Stimulated activated CD8-positive, alpha-beta memory T cell treated with anti-CD3 and anti-CD28 coated beads, Interleukin-15, amount 100 ng/mL, for 1 hour (primary cell): ENCODE measurements at regions not wholly inside any gene's neighbourhood (a gene's known extent, or its start where the extent isn't known, plus 50 kb on each side); places are given as distances from the start of the nearest gene placed in this dataset.

Source experiments
- DNase-seq: peaks from one replicate; pipeline ENCODE4 v3.0.0-alpha.2; 2020; ENCODE audit warnings: low read depth

- DNase-seq: no peak
These were observed 254.5 kb upstream of the ROPN1 start for GRCh38 chr3:124246376-124246775.

GRCh38 chr3:124246949-124247348 is 255.0 kb upstream of the ROPN1 start:
- no peak for DNase-seq

GRCh38 chr3:124248471-124249028 is 256.6 kb upstream of the ROPN1 start:
- DNase-seq: no peak

- no peak for DNase-seq
These were observed 257.1 kb upstream of the ROPN1 start for GRCh38 chr3:124249038-124249437.

GRCh38 chr3:124250053-124250452 is 258.1 kb upstream of the ROPN1 start:
- no peak for DNase-seq

GRCh38 chr3:124256156-124256555 is 264.2 kb upstream of the ROPN1 start:
- no peak for DNase-seq

- DNase-seq: no peak
These were observed 264.7 kb upstream of the ROPN1 start for GRCh38 chr3:124256599-124256998.

GRCh38 chr3:124257336-124257864 is 265.5 kb upstream of the ROPN1 start:
- no peak for DNase-seq

GRCh38 chr3:124258057-124258500 is 266.2 kb upstream of the ROPN1 start:
- no peak for DNase-seq

- no peak for DNase-seq
These were observed 268.4 kb upstream of the ROPN1 start for GRCh38 chr3:124260206-124260915.

GRCh38 chr3:124261306-124261705 is 269.4 kb upstream of the ROPN1 start:
- DNase-seq: no peak

GRCh38 chr3:124263168-124263567 is 271.2 kb upstream of the ROPN1 start:
- DNase-seq: no peak

- DNase-seq: no peak
These were observed 272.4 kb upstream of the ROPN1 start for GRCh38 chr3:124264346-124264745.

- no peak for DNase-seq
These were observed 274.6 kb upstream of the ROPN1 start for GRCh38 chr3:124266487-124266886.

GRCh38 chr3:124267406-124267805 is 275.5 kb upstream of the ROPN1 start:
- no peak for DNase-seq

- no peak for DNase-seq
These were observed 276.4 kb upstream of the ROPN1 start for GRCh38 chr3:124268355-124268754.

- no peak for DNase-seq
These were observed 277.7 kb upstream of the ROPN1 start for GRCh38 chr3:124269619-124270018.

- DNase-seq: no peak
These were observed 280.8 kb upstream of the ROPN1 start for GRCh38 chr3:124272605-124273151.

- DNase-seq: no peak
These were observed 281.7 kb upstream of the ROPN1 start for GRCh38 chr3:124273651-124274050.

- DNase-seq: no peak
These were observed 282.1 kb upstream of the ROPN1 start for GRCh38 chr3:124274051-124274450.

GRCh38 chr3:124275412-124275811 is 283.5 kb upstream of the ROPN1 start:
- DNase-seq: no peak

GRCh38 chr3:124276133-124276532 is 284.2 kb upstream of the ROPN1 start:
- no peak for DNase-seq

- DNase-seq: no peak
These were observed 284.7 kb upstream of the ROPN1 start for GRCh38 chr3:124276539-124277143.
